ENCODE measurements at regions not wholly inside any gene's neighbourhood (a gene's known extent, or its start where the extent isn't known, plus 50 kb on each side); places are given as distances from the start of the nearest gene placed in this dataset.

DNA sequence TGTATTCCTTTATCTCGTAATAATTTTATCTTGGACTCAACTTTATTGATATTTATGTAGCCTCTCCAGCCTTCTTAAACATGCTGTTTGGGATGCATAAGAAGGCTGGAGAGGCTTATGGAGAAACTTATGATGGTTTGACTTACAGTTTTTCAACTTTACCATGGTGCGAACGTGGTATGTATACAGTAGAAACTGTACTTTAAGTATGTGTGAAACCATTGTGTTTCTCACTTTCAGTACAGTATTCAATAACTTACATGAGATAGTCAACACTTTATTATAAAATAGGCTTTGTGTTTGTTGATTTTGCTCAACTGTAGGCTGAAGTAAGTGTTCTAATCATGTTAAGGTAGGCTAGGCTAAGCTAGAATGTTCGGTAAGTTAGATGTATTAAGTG is 206.8 kb downstream of the SEC14L1 start:
- no peak for DNase-seq
- no peak overlapping the region for H3K4me3 Mint-ChIP-seq
- intact Hi-C loops (cut with micrococcal nuclease): no loop called here
- H3K4me3 ChIP-seq (ENCODE audit: low read length): no peak overlapping the region
- H3K27me3 Mint-ChIP-seq: no peaks in the 10 kb centered on the region
- H3K4me1 Mint-ChIP-seq: peaks cover 32 to 61% (median 51%) of the 10 kb centered on the region in 7 donors
- ChIA-PET CTCF (interaction anchor here (0.6 to 1.3 kb wide), 3 partner anchors 27 to 107 kb away, joined by 3 to 5 read pairs (median 4); no protein-coding TSS in a partner anchor), POLR2A (interaction anchor here (1.1 to 1.8 kb wide), 4 partner anchors 11 to 29 kb away, joined by 3 to 6 read pairs (median 4); no protein-coding TSS in a partner anchor)
- H3K27ac Mint-ChIP-seq: no peak overlapping the region
- peaks cover 0 to 22% (median 0%) of the 10 kb centered on the region in 5 donors for H3K36me3 Mint-ChIP-seq
- no peaks in the 10 kb centered on the region for H3K9me3 Mint-ChIP-seq
- H3K27ac ChIP-seq (ENCODE audit: low read depth, low read length): no peak overlapping the region
- no peaks in the 10 kb centered on the region for H3K36me3 ChIP-seq (ENCODE audit: control insufficient read depth in 2 of 3, insufficient read depth in 3 of 3, low read length in 3 of 3)
- ATAC-seq: no peak
- no peaks in the 10 kb centered on the region for H3K9me3 ChIP-seq (ENCODE audit: control insufficient read depth in 2 of 3, low read length in 3 of 3)
- no peaks in the 10 kb centered on the region for H3K27me3 ChIP-seq (ENCODE audit: control insufficient read depth in 2 of 2, insufficient read depth in 2 of 2, low read length in 2 of 2)
- H3K4me1 ChIP-seq (ENCODE audit: control insufficient read depth in 2 of 2, insufficient read depth in 2 of 2, low read length in 2 of 2): peaks cover 22 to 30% of the 10 kb centered on the region in 2 donors

DNA sequence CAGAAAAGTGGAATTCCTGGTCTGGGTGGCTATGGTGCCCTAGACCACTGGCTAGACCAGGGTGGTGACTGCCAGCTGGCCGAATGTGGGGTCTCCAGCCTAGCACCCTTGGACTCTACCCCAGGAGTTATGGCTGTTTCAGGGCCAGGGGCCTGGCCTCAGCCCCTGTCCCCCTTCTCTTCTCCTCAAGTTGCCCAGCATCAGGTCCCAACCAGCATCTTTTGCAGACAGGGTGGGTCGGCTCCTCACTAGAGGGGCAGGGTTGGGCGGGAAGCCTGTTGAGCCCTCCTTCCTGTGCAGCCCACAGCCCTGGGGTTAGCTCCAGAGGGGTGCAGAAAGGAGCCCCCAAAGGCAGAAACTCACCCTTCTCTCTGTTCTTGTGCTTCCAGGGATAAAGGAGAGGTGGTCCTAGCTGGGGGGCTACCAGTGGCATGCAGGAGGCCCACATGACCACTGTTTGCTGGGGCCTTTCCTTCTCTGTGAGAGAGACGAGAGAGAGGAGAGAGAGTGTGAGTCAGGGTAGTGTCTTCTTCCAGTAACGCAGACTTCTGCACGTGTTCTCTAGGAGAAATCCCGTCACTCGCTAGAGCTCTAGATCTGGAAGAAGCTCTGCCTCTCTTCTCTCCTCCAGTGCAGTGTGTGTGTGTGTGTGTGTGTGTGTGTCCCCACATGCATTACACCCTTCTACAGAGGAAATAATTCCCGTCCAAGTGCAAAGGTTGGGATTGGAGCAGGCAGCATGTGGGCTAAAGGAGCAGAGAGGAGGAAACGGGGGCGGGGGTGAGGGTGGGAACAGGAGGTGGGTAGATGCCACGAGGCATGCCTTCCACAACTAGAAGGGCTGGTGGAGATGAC is 209.4 kb downstream of the SEC14L1 start:
- peaks cover 11 to 60% (median 44%) of the 10 kb centered on the region in 7 donors for H3K4me1 Mint-ChIP-seq
- Histone ChIP-seq H3K4me1 (ENCODE audit: control insufficient read depth in 2 of 2, insufficient read depth in 2 of 2, low read length in 2 of 2) (peaks cover 0 to 18% of the 10 kb centered on the region in 2 donors), H3K36me3 (ENCODE audit: control insufficient read depth in 2 of 3, insufficient read depth in 3 of 3, low read length in 3 of 3) (no peaks in the 10 kb centered on the region), H3K27me3 (ENCODE audit: control insufficient read depth in 2 of 2, insufficient read depth in 2 of 2, low read length in 2 of 2) (no peaks in the 10 kb centered on the region), H3K9me3 (ENCODE audit: control insufficient read depth in 2 of 3, low read length in 3 of 3) (no peaks in the 10 kb centered on the region), H3K4me3 (ENCODE audit: low read length) (no peak overlapping the region), H3K27ac (ENCODE audit: low read depth, low read length) (no peak overlapping the region)
- H3K27me3 Mint-ChIP-seq: no peaks in the 10 kb centered on the region
- intact Hi-C loops (cut with micrococcal nuclease): no loop called here
- H3K36me3 Mint-ChIP-seq: peaks cover 0 to 12% (median 0%) of the 10 kb centered on the region in 5 donors
- DNase-seq (peak in 1 of 9 donors; percentile 3), ATAC-seq (no peak)
- H3K9me3 Mint-ChIP-seq: no peaks in the 10 kb centered on the region
- CTCF ChIA-PET: interaction anchor here (1.6 kb wide), 1 partner anchor 16 kb away, joined by 5 read pairs; no protein-coding TSS in a partner anchor
- POLR2A ChIA-PET: interaction anchor here (0.5 to 0.9 kb wide), 3 partner anchors 10 to 91 kb away, joined by 3 to 4 read pairs (median 3); no protein-coding TSS in a partner anchor
- peak overlapping the region in 2 of 10 donors; percentile 32 to 52 for H3K4me3 Mint-ChIP-seq
- H3K27ac Mint-ChIP-seq: peak overlapping the region in 3 of 9 donors; percentile 24 to 83 (median 40)

DNA sequence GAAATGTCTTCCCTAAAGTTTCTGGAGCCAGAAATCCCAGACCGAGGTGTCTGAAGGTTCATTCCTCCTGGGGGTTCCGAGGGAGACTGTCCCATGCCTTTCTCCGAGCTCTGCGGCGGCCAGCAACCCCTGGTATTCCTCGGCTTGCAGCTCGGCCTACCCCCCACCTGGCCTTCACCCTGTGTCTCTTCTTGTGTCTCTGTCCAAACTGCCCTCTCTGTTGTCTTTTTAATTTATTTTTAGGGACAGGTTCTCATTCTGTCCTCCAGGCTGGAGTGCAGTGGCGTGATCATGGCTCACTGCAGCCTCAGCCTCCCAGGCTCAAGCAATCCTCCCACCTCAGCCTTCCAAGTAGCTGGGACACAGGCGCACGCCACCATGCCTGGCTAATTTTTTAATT is 211.7 kb downstream of the SEC14L1 start:
- peak overlapping the region in 3 of 10 donors; percentile 14 to 37 (median 27) for H3K4me3 Mint-ChIP-seq
- ATAC-seq (no peak), DNase-seq (peak in 1 of 9 donors; percentile 9)
- POLR2A ChIA-PET: interaction anchor here (1.1 to 2.3 kb wide), 4 partner anchors 10 to 83 kb away, joined by 3 to 7 read pairs (median 4); no protein-coding TSS in a partner anchor
- Histone ChIP-seq H3K27ac (ENCODE audit: low read depth, low read length) (no peak overlapping the region), H3K27me3 (ENCODE audit: control insufficient read depth in 2 of 2, insufficient read depth in 2 of 2, low read length in 2 of 2) (no peaks in the 10 kb centered on the region), H3K4me1 (ENCODE audit: control insufficient read depth in 2 of 2, insufficient read depth in 2 of 2, low read length in 2 of 2) (peaks cover 0 to 18% of the 10 kb centered on the region in 2 donors), H3K4me3 (ENCODE audit: low read length) (no peak overlapping the region), H3K36me3 (ENCODE audit: control insufficient read depth in 2 of 3, insufficient read depth in 3 of 3, low read length in 3 of 3) (no peaks in the 10 kb centered on the region), H3K9me3 (ENCODE audit: control insufficient read depth in 2 of 3, low read length in 3 of 3) (no peaks in the 10 kb centered on the region)
- CTCF ChIA-PET: no interaction called here
- H3K4me1 Mint-ChIP-seq: peaks cover 16 to 63% (median 45%) of the 10 kb centered on the region in 7 donors
- H3K27ac Mint-ChIP-seq: peak overlapping the region in 2 of 9 donors; percentile 42 to 46
- H3K27me3 Mint-ChIP-seq: peaks cover 0 to under 1% (median 0%) of the 10 kb centered on the region in 5 donors
- H3K36me3 Mint-ChIP-seq: peaks cover 0 to 5% (median 0%) of the 10 kb centered on the region in 5 donors
- peaks cover 0 to 7% (median 0%) of the 10 kb centered on the region in 11 donors for H3K9me3 Mint-ChIP-seq
- intact Hi-C loops (cut with micrococcal nuclease): no loop called here

DNA sequence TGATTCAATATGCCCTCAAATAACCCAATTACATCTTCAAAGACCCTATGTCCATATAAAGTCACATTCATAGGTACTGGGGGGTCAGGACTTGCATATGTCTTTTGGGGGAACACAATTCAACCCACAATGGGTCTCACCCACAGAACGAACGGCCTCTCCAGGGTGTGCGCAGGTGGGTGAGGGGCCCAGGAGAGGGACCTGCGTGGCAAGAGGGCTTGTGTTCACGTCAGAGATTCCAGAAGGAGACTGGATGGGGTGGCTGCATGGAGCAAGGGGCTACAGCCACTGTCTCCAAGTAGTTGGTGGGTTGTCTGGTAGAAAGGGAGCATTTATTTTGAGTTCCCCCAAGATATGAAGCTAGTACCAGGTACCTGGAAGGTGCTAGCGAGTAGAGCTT is 212.2 kb downstream of the SEC14L1 start:
- H3K4me3 ChIP-seq (ENCODE audit: low read length): no peak overlapping the region
- H3K4me1 ChIP-seq (ENCODE audit: control insufficient read depth in 2 of 2, insufficient read depth in 2 of 2, low read length in 2 of 2): peaks cover 0 to 18% of the 10 kb centered on the region in 2 donors
- no peak overlapping the region for H3K27ac ChIP-seq (ENCODE audit: low read depth, low read length)
- Mint-ChIP-seq H3K36me3 (peaks cover 0 to 5% (median 0%) of the 10 kb centered on the region in 5 donors), H3K27me3 (peaks cover 0 to 3% (median 0%) of the 10 kb centered on the region in 5 donors), H3K27ac (peak overlapping the region in 2 of 9 donors; percentile 42 to 49), H3K4me1 (peaks cover 16 to 67% (median 45%) of the 10 kb centered on the region in 7 donors), H3K9me3 (peaks cover 0 to 7% (median 0%) of the 10 kb centered on the region in 11 donors), H3K4me3 (no peak overlapping the region)
- ATAC-seq (no peak), DNase-seq (peak in 1 of 9 donors; percentile 16)
- no peaks in the 10 kb centered on the region for H3K27me3 ChIP-seq (ENCODE audit: control insufficient read depth in 2 of 2, insufficient read depth in 2 of 2, low read length in 2 of 2)
- intact Hi-C loops (cut with micrococcal nuclease): no loop called here
- ChIA-PET POLR2A (interaction anchor here (0.9 to 2.3 kb wide), 5 partner anchors 10 to 83 kb away, joined by 3 to 7 read pairs (median 3); no protein-coding TSS in a partner anchor), CTCF (no interaction called here)
- H3K36me3 ChIP-seq (ENCODE audit: control insufficient read depth in 2 of 3, insufficient read depth in 3 of 3, low read length in 3 of 3): no peaks in the 10 kb centered on the region
- no peaks in the 10 kb centered on the region for H3K9me3 ChIP-seq (ENCODE audit: control insufficient read depth in 2 of 3, low read length in 3 of 3)

DNA sequence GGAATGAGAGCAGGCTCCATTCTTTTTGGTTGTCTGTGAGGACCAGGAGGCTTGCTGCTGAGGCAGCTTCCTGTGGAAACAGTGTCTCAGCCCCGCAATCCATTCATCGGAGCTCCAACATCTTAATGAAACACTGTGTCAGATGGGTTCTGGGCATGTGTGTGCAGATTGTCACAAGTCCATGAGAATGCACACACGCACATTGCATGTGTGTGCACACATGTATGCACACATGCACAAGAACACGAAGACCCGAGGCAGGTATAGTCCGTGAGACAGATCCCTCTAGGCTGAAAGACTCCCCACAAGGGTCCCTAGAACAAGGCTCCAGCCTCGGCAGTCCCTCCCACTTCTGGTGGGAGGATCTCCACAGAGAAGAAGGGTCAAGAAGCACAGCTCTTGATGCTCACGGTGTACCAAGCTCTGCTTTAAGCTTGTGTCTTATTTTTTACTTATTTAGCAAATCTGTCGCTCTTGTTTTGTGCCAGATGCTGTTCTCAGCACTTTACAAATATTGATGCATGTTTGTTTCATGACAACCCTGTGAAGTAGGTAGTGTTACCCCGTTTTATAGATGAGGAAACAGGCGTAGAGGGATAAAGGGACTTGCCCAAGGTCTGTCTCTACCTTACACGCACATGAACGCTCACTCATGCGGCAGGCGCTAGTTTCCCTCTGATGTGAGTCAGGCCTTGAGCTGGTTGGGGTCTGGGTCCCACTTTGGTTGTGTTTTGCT is 213.1 kb downstream of the SEC14L1 start:
- peaks cover 0 to 4% (median 0%) of the 10 kb centered on the region in 5 donors for H3K36me3 Mint-ChIP-seq
- peak in 1 of 9 donors; percentile 19 for DNase-seq
- ATAC-seq: no peak
- H3K4me1 Mint-ChIP-seq: peaks cover 16 to 67% (median 45%) of the 10 kb centered on the region in 7 donors
- Histone ChIP-seq H3K4me3 (ENCODE audit: low read length) (no peak overlapping the region), H3K27ac (ENCODE audit: low read depth, low read length) (no peak overlapping the region), H3K27me3 (ENCODE audit: control insufficient read depth in 2 of 2, insufficient read depth in 2 of 2, low read length in 2 of 2) (no peaks in the 10 kb centered on the region), H3K9me3 (ENCODE audit: control insufficient read depth in 2 of 3, low read length in 3 of 3) (no peaks in the 10 kb centered on the region), H3K4me1 (ENCODE audit: control insufficient read depth in 2 of 2, insufficient read depth in 2 of 2, low read length in 2 of 2) (peaks cover 0 to 18% of the 10 kb centered on the region in 2 donors), H3K36me3 (ENCODE audit: control insufficient read depth in 2 of 3, insufficient read depth in 3 of 3, low read length in 3 of 3) (no peaks in the 10 kb centered on the region)
- CTCF ChIA-PET: no interaction called here
- peak overlapping the region in 6 of 9 donors; percentile 10 to 65 (median 44) for H3K27ac Mint-ChIP-seq
- H3K9me3 Mint-ChIP-seq: peaks cover 0 to 7% (median 0%) of the 10 kb centered on the region in 11 donors
- H3K27me3 Mint-ChIP-seq: peaks cover 0 to 3% (median 0%) of the 10 kb centered on the region in 5 donors
- POLR2A ChIA-PET: interaction anchor here (0.9 to 2.3 kb wide), 5 partner anchors 9 to 82 kb away, joined by 3 to 7 read pairs (median 3); no protein-coding TSS in a partner anchor
- H3K4me3 Mint-ChIP-seq: peak overlapping the region in 1 of 10 donors; percentile 36
- intact Hi-C loops (cut with micrococcal nuclease): no loop called here

DNA sequence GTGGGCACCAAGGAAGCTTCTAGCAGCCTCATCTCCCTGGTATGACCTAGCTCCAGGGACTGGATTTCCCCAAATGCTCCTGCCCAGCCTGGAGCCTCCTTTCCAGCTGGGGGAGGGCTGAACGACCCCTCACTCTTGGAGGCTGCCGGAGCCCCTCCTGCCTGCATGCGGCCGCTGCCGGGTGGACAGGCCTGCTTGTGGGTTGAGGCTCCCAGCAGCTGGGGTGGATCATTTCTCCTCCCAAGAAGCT is 213.6 kb downstream of the SEC14L1 start:
- Mint-ChIP-seq H3K4me1 (peaks cover 19 to 67% (median 43%) of the 10 kb centered on the region in 7 donors), H3K27me3 (peaks cover 0 to 3% (median 0%) of the 10 kb centered on the region in 5 donors), H3K9me3 (peaks cover 0 to 7% (median 0%) of the 10 kb centered on the region in 11 donors), H3K36me3 (peaks cover 0 to 4% (median 0%) of the 10 kb centered on the region in 5 donors), H3K27ac (peak overlapping the region in 1 of 9 donors; percentile 48), H3K4me3 (no peak overlapping the region)
- Histone ChIP-seq H3K27ac (ENCODE audit: low read depth, low read length) (no peak overlapping the region), H3K27me3 (ENCODE audit: control insufficient read depth in 2 of 2, insufficient read depth in 2 of 2, low read length in 2 of 2) (no peaks in the 10 kb centered on the region), H3K4me3 (ENCODE audit: low read length) (no peak overlapping the region), H3K9me3 (ENCODE audit: control insufficient read depth in 2 of 3, low read length in 3 of 3) (no peaks in the 10 kb centered on the region), H3K4me1 (ENCODE audit: control insufficient read depth in 2 of 2, insufficient read depth in 2 of 2, low read length in 2 of 2) (peaks cover 0 to 18% of the 10 kb centered on the region in 2 donors), H3K36me3 (ENCODE audit: control insufficient read depth in 2 of 3, insufficient read depth in 3 of 3, low read length in 3 of 3) (no peaks in the 10 kb centered on the region)
- intact Hi-C loops (cut with micrococcal nuclease): no loop called here
- ChIA-PET POLR2A (interaction anchor here (2.3 kb wide), 1 partner anchor 8 kb away, joined by 7 read pairs; no protein-coding TSS in a partner anchor), CTCF (no interaction called here)
- ATAC-seq (no peak), DNase-seq (peak in 1 of 9 donors; percentile 13)
